ENCODE measurements at regions not wholly inside any gene's neighbourhood (a gene's known extent, or its start where the extent isn't known, plus 50 kb on each side); places are given as distances from the start of the nearest gene placed in this dataset.

DNA sequence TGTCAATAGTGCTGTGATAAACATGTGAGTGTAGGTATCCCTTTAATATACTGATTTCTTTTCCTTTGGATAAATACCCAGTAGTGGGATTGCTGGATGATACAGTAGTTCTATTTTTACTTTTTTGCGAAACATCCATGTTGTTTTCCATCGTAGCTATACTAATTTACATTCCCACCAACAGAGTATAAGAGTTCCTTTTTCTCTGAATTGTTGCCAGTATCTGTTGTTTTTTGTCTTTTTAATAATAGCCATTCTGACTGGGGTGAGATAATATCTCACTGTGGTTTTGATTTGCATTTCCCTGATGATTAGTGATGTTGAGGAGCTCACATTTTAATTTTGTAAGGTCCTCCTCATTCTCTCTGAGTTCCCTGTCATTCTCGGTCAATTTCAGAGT lies 71.1 kb upstream of the NFIL3 start:
- H3K9me3 ChIP-seq (ENCODE audit: insufficient read depth in 2 of 2, low read depth in 1 of 2, low read length in 1 of 2): no peaks in the 10 kb centered on the region
- H2BK15ac ChIP-seq (ENCODE audit: low read length): no peak overlapping the region
- H2BK5ac ChIP-seq (ENCODE audit: low read depth, low read length): no peak overlapping the region
- H3K23ac ChIP-seq (ENCODE audit: insufficient read length): no peak overlapping the region
- no peak overlapping the region for H3K56ac ChIP-seq (replicated peaks; ENCODE audit: insufficient read length, low read depth, low read length)
- DNase-seq (ENCODE audit: low read depth in 1 of 2, low spot score in 2 of 2) (no peak), FAIRE-seq (no peak)
- H2BK120ac ChIP-seq (replicated peaks; ENCODE audit: low read depth, low read length): no peak overlapping the region
- no peak overlapping the region for H3K18ac ChIP-seq (ENCODE audit: extremely low read depth, low read length)
- H2AFZ ChIP-seq (ENCODE audit: low read length): no peak overlapping the region
- H3K4me1 ChIP-seq (replicated peaks in 1 of 4; ENCODE audit: control insufficient read depth in 3 of 4, insufficient read depth in 4 of 4, low read length in 3 of 4): peaks cover 0 to 5% (median 2%) of the 10 kb centered on the region in 4 experiments; a peak in 3 of 7 replicates
- H3K14ac ChIP-seq (ENCODE audit: insufficient read length): no peak overlapping the region
- no peak overlapping the region for H3K9ac ChIP-seq (replicated peaks in 1 of 4; ENCODE audit: extremely low read depth in 1 of 4, low read depth in 3 of 4, low read length in 3 of 4)
- no peak overlapping the region for H2BK12ac ChIP-seq (ENCODE audit: low read depth, low read length)
- H3K23me2 ChIP-seq (ENCODE audit: low read depth, low read length): no peaks in the 10 kb centered on the region
- H4K5ac ChIP-seq (ENCODE audit: insufficient read length, low read depth, low read length): no peak overlapping the region
- H3K27ac ChIP-seq (ENCODE audit: low read depth, low read length): no peak overlapping the region
- H4K20me1 ChIP-seq (replicated peaks in 1 of 2; ENCODE audit: control insufficient read depth in 1 of 2, insufficient read depth in 2 of 2, low read length in 2 of 2): no peaks in the 10 kb centered on the region
- H4K91ac ChIP-seq (replicated peaks; ENCODE audit: insufficient read length, low read length): no peak overlapping the region
- H2AK5ac ChIP-seq (ENCODE audit: low read depth, low read length): no peak overlapping the region
- no peak overlapping the region for H3K4ac ChIP-seq (replicated peaks; ENCODE audit: insufficient read length, low read depth, low read length)
- WGBS, 2 experiments (ENCODE audit: extremely low coverage in 1 of 2, insufficient coverage in 1 of 2, insufficient read length in 1 of 2, insufficient replicate concordance in 2 of 2, low coverage in 1 of 2, low lambda C conversion rate in 2 of 2, missing lambda C conversion rate in 1 of 2): 91% methylated on average over 3 of the region's 3 CpGs; no CpG with 5 or more reads in 1 of the 2 experiments
- no peak overlapping the region for H4K8ac ChIP-seq (ENCODE audit: extremely low read depth, insufficient read depth, low read length)
- no peaks in the 10 kb centered on the region for H3K79me2 ChIP-seq (ENCODE audit: control insufficient read depth in 1 of 2, insufficient read depth in 2 of 2, low read length in 2 of 2)
- ChIA-PET CTCF (ENCODE audit: partially characterized antibody) (interaction anchor here (0.6 to 0.7 kb wide), 2 partner anchors 15 to 167 kb away, joined by 3 read pairs; no protein-coding TSS in a partner anchor), POLR2A (ENCODE audit: partially characterized antibody) (no interaction called here)
- no peak overlapping the region for H3K4me2 ChIP-seq (ENCODE audit: insufficient read depth in 1 of 2, low read depth in 2 of 2, low read length in 2 of 2)
- H3K27me3 ChIP-seq (replicated peaks in 1 of 4; ENCODE audit: control insufficient read depth in 3 of 4, extremely low read depth in 1 of 4, insufficient read depth in 3 of 4, low read length in 3 of 4): no peaks in the 10 kb centered on the region
- H3K36me3 ChIP-seq (ENCODE audit: control insufficient read depth in 2 of 4, insufficient read depth in 4 of 4, low read length in 3 of 4): no peaks in the 10 kb centered on the region
- H3K4me3 ChIP-seq (ENCODE audit: extremely low read depth in 1 of 4, insufficient read depth in 2 of 4, low read depth in 3 of 4, low read length in 4 of 4): no peak overlapping the region
- no peaks in the 10 kb centered on the region for H3K79me1 ChIP-seq (ENCODE audit: low read depth, low read length)
- H2BK20ac ChIP-seq (ENCODE audit: low read length): no peak overlapping the region
- TF ChIP-seq BCL11A (IDR thresholded peaks at IDR 0.05; ENCODE audit: low read depth in 2 of 2, low read length in 2 of 2) (no peak), PHF8 (conservative IDR thresholded peaks at IDR 0.05; ENCODE audit: low read depth, low read length) (no peak), RNF2 (IDR thresholded peaks at IDR 0.05; ENCODE audit: borderline replicate concordance, low read depth, low read length, missing control alignments, poor library complexity, severe bottlenecking) (no peak), HDAC6 (IDR thresholded peaks at IDR 0.05; ENCODE audit: low read depth, low read length) (no peak), GABPA (IDR thresholded peaks at IDR 0.05; ENCODE audit: borderline replicate concordance, insufficient read depth, low read length) (no peak), KDM1A (IDR thresholded peaks at IDR 0.05; ENCODE audit: borderline replicate concordance, low read length) (no peak), SIRT6 (IDR thresholded peaks at IDR 0.05; ENCODE audit: low read length) (no peak), EP300 (IDR thresholded peaks at IDR 0.05; ENCODE audit: borderline replicate concordance in 1 of 2, low read depth in 2 of 2, low read length in 2 of 2) (no peak), TAF7 (optimal IDR thresholded peaks at IDR 0.05; ENCODE audit: borderline replicate concordance, low read depth, low read length) (no peak), SUZ12 (IDR thresholded peaks at IDR 0.05; ENCODE audit: low read length) (no peak)
- TF ChIP-seq, protein P1, sequence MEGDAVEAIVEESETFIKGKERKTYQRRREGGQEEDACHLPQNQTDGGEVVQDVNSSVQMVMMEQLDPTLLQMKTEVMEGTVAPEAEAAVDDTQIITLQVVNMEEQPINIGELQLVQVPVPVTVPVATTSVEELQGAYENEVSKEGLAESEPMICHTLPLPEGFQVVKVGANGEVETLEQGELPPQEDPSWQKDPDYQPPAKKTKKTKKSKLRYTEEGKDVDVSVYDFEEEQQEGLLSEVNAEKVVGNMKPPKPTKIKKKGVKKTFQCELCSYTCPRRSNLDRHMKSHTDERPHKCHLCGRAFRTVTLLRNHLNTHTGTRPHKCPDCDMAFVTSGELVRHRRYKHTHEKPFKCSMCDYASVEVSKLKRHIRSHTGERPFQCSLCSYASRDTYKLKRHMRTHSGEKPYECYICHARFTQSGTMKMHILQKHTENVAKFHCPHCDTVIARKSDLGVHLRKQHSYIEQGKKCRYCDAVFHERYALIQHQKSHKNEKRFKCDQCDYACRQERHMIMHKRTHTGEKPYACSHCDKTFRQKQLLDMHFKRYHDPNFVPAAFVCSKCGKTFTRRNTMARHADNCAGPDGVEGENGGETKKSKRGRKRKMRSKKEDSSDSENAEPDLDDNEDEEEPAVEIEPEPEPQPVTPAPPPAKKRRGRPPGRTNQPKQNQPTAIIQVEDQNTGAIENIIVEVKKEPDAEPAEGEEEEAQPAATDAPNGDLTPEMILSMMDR (IDR thresholded peaks at IDR 0.05; ENCODE audit: control extremely low read depth in 1 of 3, insufficient read depth in 1 of 3, low read depth in 1 of 3, low read length in 3 of 3): no peak

Data from H1 (cell line).